ENCODE measurements at regions not wholly inside any gene's neighbourhood (a gene's known extent, or its start where the extent isn't known, plus 50 kb on each side); places are given as distances from the start of the nearest gene placed in this dataset.

- Histone ChIP-seq H3K36me3 (ENCODE audit: insufficient read depth, low read length) (no peaks in the 10 kb centered on the region), H3K27me3 (ENCODE audit: insufficient read depth, low read length, poor library complexity, severe bottlenecking) (no peaks in the 10 kb centered on the region), H3K9me3 (ENCODE audit: low read length) (no peaks in the 10 kb centered on the region), H3K4me3 (ENCODE audit: low read length) (no peak overlapping the region), H3K4me1 (ENCODE audit: insufficient read depth, low read length) (no peaks in the 10 kb centered on the region), H3K27ac (ENCODE audit: low read depth, low read length) (no peak overlapping the region)
- H3K27ac Mint-ChIP-seq = no peak overlapping the region
- CTCF ChIA-PET = no interaction called here
- no peak overlapping the region for H3K4me3 Mint-ChIP-seq
- peaks cover 0 to 6% (median 2%) of the 10 kb centered on the region in 5 donors for H3K9me3 Mint-ChIP-seq
- H3K27me3 Mint-ChIP-seq = peaks cover 4 to 15% of the 10 kb centered on the region in 2 donors
- H3K36me3 Mint-ChIP-seq = no peaks in the 10 kb centered on the region
- DNase-seq = no peak
- POLR2A ChIA-PET = no interaction called here
- no peaks in the 10 kb centered on the region for H3K4me1 Mint-ChIP-seq
These were observed 516.2 kb downstream of the INSC start for GRCh38 chr11:15630896-15631295.

DNA sequence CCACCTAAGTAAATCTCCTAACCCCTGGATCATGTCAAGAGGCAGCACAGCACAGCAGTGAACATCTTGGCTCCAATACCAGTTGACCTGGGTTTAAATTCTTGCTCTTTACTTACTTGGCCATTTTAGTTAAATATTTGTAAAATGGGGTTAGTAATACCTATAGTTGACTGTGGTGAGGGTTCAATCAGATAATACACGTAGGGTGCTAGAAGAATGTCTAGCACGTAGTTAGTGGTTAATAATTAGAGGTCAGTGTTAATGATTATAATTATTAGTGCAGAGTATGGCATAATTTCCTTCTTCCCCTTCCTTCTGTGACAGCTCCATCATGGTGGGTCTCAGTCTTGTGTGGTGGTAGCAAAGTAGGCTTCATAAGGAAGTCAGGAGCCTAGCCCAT is 520.8 kb downstream of the INSC start:
- Histone ChIP-seq H3K4me1 (ENCODE audit: insufficient read depth, low read length) (no peaks in the 10 kb centered on the region), H3K36me3 (ENCODE audit: insufficient read depth, low read length) (no peaks in the 10 kb centered on the region), H3K4me3 (ENCODE audit: low read length) (no peak overlapping the region), H3K27me3 (ENCODE audit: insufficient read depth, low read length, poor library complexity, severe bottlenecking) (no peaks in the 10 kb centered on the region), H3K9me3 (ENCODE audit: low read length) (no peaks in the 10 kb centered on the region), H3K27ac (ENCODE audit: low read depth, low read length) (no peak overlapping the region)
- ChIA-PET POLR2A (no interaction called here), CTCF (no interaction called here)
- no peak for DNase-seq
- Mint-ChIP-seq H3K27me3 (peaks cover 4 to 13% of the 10 kb centered on the region in 2 donors), H3K9me3 (peaks cover 0 to 6% (median 0%) of the 10 kb centered on the region in 5 donors), H3K36me3 (no peaks in the 10 kb centered on the region), H3K4me1 (no peaks in the 10 kb centered on the region), H3K27ac (no peak overlapping the region), H3K4me3 (no peak overlapping the region)

DNA sequence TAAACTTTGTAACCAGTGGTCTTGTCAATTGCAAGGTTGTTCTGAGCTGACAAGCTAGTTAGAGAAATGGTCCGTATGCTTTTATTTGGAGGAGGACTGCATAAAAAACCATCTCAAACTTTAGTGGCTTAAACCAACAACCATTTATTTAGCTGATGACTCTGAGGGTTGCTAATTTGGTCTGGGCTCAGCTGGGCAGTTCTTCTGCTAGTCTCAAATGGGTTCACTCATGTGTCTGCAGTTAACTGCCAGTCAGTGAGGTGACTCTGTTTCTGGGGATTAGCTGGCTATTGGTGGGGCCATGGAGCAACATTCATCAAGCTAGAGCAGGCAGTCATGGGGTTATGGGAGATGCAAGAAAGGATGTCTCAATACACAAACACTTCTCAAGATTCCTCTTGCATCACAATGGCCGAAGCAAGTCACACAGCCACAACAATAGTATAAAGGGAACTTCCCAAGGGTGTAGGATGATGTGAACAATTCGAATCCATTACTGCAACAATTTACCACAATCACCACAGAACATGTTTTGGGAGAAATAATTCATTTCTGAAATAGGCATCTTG is 521.9 kb downstream of the INSC start:
- Mint-ChIP-seq H3K27me3 (peaks cover 4 to 17% of the 10 kb centered on the region in 2 donors), H3K27ac (no peak overlapping the region), H3K36me3 (no peaks in the 10 kb centered on the region), H3K9me3 (peaks cover 0 to 6% (median 0%) of the 10 kb centered on the region in 5 donors), H3K4me1 (no peaks in the 10 kb centered on the region), H3K4me3 (no peak overlapping the region)
- no peak for DNase-seq
- Histone ChIP-seq H3K9me3 (ENCODE audit: low read length) (no peaks in the 10 kb centered on the region), H3K27me3 (ENCODE audit: insufficient read depth, low read length, poor library complexity, severe bottlenecking) (no peaks in the 10 kb centered on the region), H3K36me3 (ENCODE audit: insufficient read depth, low read length) (no peaks in the 10 kb centered on the region), H3K27ac (ENCODE audit: low read depth, low read length) (no peak overlapping the region), H3K4me1 (ENCODE audit: insufficient read depth, low read length) (no peaks in the 10 kb centered on the region), H3K4me3 (ENCODE audit: low read length) (no peak overlapping the region)
- ChIA-PET POLR2A (no interaction called here), CTCF (no interaction called here)

DNA sequence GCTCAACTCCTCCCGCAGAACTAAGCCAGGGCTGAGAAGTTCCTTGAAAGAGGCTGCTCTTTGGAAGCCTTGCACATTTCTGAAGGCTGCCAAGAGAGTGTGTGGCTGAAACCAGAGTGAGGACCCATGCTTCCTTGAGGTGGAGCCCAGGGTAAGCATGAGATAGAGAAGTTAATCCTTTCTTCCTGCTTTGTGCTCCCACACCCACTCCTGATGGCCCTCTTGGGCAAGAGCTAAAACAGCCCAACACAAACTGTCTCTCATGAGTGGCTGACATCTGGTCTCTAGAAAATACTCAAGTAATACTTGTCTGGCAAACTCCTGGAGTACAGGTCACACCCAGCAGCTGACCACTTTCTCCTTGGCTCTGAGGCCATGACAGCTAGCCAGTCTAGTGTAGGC is 523.7 kb downstream of the INSC start:
- Histone ChIP-seq H3K9me3 (ENCODE audit: low read length) (no peaks in the 10 kb centered on the region), H3K4me3 (ENCODE audit: low read length) (no peak overlapping the region), H3K27me3 (ENCODE audit: insufficient read depth, low read length, poor library complexity, severe bottlenecking) (no peaks in the 10 kb centered on the region), H3K4me1 (ENCODE audit: insufficient read depth, low read length) (no peaks in the 10 kb centered on the region), H3K36me3 (ENCODE audit: insufficient read depth, low read length) (no peaks in the 10 kb centered on the region), H3K27ac (ENCODE audit: low read depth, low read length) (no peak overlapping the region)
- Mint-ChIP-seq H3K27me3 (peaks cover 9 to 11% of the 10 kb centered on the region in 2 donors), H3K36me3 (no peaks in the 10 kb centered on the region), H3K4me3 (no peak overlapping the region), H3K27ac (no peak overlapping the region), H3K9me3 (peaks cover 0 to 6% (median 0%) of the 10 kb centered on the region in 5 donors), H3K4me1 (no peaks in the 10 kb centered on the region)
- CTCF ChIA-PET = no interaction called here
- DNase-seq = no peak
- POLR2A ChIA-PET = no interaction called here

DNA sequence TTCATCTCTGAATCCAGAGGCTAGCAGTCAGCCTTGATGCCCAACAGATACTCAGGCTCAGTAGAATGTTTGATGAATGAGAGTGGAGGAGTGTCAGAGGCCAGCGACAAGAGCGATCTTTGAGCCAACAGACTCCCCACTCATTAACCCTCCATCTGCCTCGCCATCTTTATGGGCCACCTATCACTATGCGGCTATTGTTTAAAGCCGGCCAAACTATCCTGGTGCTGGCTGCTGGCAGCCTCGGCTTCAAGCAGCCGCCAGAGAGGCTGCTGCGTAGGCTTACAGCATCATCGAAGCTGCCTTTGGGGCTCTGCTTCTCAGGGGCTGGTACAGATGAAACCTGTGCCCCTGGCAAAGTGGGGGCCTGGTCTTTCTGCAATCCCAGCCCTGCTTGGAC is 525.6 kb downstream of the INSC start:
- Histone ChIP-seq H3K4me3 (ENCODE audit: low read length) (no peak overlapping the region), H3K27ac (ENCODE audit: low read depth, low read length) (no peak overlapping the region), H3K4me1 (ENCODE audit: insufficient read depth, low read length) (no peaks in the 10 kb centered on the region), H3K27me3 (ENCODE audit: insufficient read depth, low read length, poor library complexity, severe bottlenecking) (no peaks in the 10 kb centered on the region), H3K9me3 (ENCODE audit: low read length) (no peaks in the 10 kb centered on the region), H3K36me3 (ENCODE audit: insufficient read depth, low read length) (no peaks in the 10 kb centered on the region)
- peaks cover 0 to 5% (median 0%) of the 10 kb centered on the region in 5 donors for H3K9me3 Mint-ChIP-seq
- H3K27me3 Mint-ChIP-seq = peaks cover 5% of the 10 kb centered on the region in 2 donors
- no peak for DNase-seq
- H3K36me3 Mint-ChIP-seq = no peaks in the 10 kb centered on the region
- ChIA-PET CTCF (no interaction called here), POLR2A (no interaction called here)
- no peak overlapping the region for H3K27ac Mint-ChIP-seq
- no peak overlapping the region for H3K4me3 Mint-ChIP-seq
- H3K4me1 Mint-ChIP-seq = no peaks in the 10 kb centered on the region

DNA sequence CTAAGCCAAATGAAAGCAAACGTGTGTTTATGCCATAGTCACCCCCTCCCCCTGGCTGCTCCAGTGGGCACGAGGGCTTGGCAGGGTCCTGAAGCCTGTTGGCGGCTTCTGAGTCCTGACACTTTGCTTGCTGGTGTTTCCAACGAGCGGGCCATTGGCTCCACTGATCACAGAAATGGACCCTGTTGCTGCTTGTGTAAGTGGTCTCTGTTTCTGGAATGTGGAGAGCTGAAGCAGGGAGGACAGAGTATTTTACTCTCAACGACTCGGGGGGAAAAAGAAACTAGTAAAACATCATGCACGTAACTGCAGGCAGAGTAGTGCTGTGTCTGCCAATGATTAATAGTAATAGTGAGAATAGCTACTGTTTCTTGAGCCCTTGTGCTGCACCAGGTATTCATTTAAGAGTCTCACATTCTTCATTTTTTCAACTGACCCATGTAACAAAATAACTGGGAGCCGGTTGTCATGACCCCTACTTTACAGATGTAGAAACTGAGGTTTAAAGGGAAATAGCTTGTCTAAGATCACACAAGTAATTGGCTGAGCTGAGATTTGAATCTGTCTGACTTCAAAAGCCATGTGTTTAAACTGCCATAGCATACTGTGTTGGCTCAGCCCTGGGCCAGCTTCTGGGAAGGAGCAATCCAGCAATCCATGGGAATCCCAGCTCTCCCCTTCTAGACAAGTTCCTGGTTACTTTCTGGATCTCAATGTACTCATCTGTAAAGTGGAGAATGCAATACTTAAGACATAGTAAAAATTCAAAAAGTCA is 526.7 kb downstream of the INSC start:
- no peak overlapping the region for H3K27ac Mint-ChIP-seq
- H3K36me3 ChIP-seq (ENCODE audit: insufficient read depth, low read length) = no peaks in the 10 kb centered on the region
- H3K4me3 ChIP-seq (ENCODE audit: low read length) = no peak overlapping the region
- no peak for DNase-seq
- CTCF ChIA-PET = no interaction called here
- no peak overlapping the region for H3K27ac ChIP-seq (ENCODE audit: low read depth, low read length)
- no peaks in the 10 kb centered on the region for H3K4me1 ChIP-seq (ENCODE audit: insufficient read depth, low read length)
- H3K9me3 ChIP-seq (ENCODE audit: low read length) = no peaks in the 10 kb centered on the region
- H3K27me3 Mint-ChIP-seq = peaks cover 3 to 5% of the 10 kb centered on the region in 2 donors
- no peaks in the 10 kb centered on the region for H3K36me3 Mint-ChIP-seq
- H3K4me1 Mint-ChIP-seq = no peaks in the 10 kb centered on the region
- POLR2A ChIA-PET = no interaction called here
- peaks cover 0 to 3% (median 0%) of the 10 kb centered on the region in 5 donors for H3K9me3 Mint-ChIP-seq
- no peak overlapping the region for H3K4me3 Mint-ChIP-seq
- H3K27me3 ChIP-seq (ENCODE audit: insufficient read depth, low read length, poor library complexity, severe bottlenecking) = no peaks in the 10 kb centered on the region

- H3K27ac Mint-ChIP-seq = no peak overlapping the region
- CTCF ChIA-PET = no interaction called here
- no peak overlapping the region for H3K27ac ChIP-seq (ENCODE audit: low read depth, low read length)
- no peaks in the 10 kb centered on the region for H3K4me1 Mint-ChIP-seq
- H3K4me3 Mint-ChIP-seq = no peak overlapping the region
- H3K36me3 Mint-ChIP-seq = no peaks in the 10 kb centered on the region
- POLR2A ChIA-PET = no interaction called here
- H3K4me1 ChIP-seq (ENCODE audit: insufficient read depth, low read length) = peaks cover 2% of the 10 kb centered on the region
- H3K9me3 ChIP-seq (ENCODE audit: low read length) = no peaks in the 10 kb centered on the region
- no peaks in the 10 kb centered on the region for H3K9me3 Mint-ChIP-seq
- DNase-seq = no peak
- H3K27me3 Mint-ChIP-seq = peaks cover 9 to 12% of the 10 kb centered on the region in 2 donors
- no peaks in the 10 kb centered on the region for H3K27me3 ChIP-seq (ENCODE audit: insufficient read depth, low read length, poor library complexity, severe bottlenecking)
- H3K36me3 ChIP-seq (ENCODE audit: insufficient read depth, low read length) = no peaks in the 10 kb centered on the region
- no peak overlapping the region for H3K4me3 ChIP-seq (ENCODE audit: low read length)
These were observed 530.5 kb downstream of the INSC start for GRCh38 chr11:15645201-15645600.

GRCh38 chr11:15649371-15650104 is 534.8 kb downstream of the INSC start:
- H3K27me3 ChIP-seq (ENCODE audit: insufficient read depth, low read length, poor library complexity, severe bottlenecking) = peaks cover 9% of the 10 kb centered on the region
- peaks cover 8% of the 10 kb centered on the region for H3K4me1 ChIP-seq (ENCODE audit: insufficient read depth, low read length)
- Mint-ChIP-seq H3K27ac (no peak overlapping the region), H3K36me3 (no peaks in the 10 kb centered on the region), H3K9me3 (peaks cover 0 to 5% (median 2%) of the 10 kb centered on the region in 5 donors), H3K4me3 (no peak overlapping the region), H3K27me3 (peaks cover 10 to 30% of the 10 kb centered on the region in 2 donors), H3K4me1 (peaks cover 2 to 11% (median 9%) of the 10 kb centered on the region in 3 donors)
- no peak overlapping the region for H3K4me3 ChIP-seq (ENCODE audit: low read length)
- H3K9me3 ChIP-seq (ENCODE audit: low read length) = no peaks in the 10 kb centered on the region
- no peak for DNase-seq
- CTCF ChIA-PET = interaction anchor here (1.5 kb wide), 1 partner anchor 13 kb away, joined by 4 read pairs; no protein-coding TSS in a partner anchor
- POLR2A ChIA-PET = no interaction called here
- no peaks in the 10 kb centered on the region for H3K36me3 ChIP-seq (ENCODE audit: insufficient read depth, low read length)
- no peak overlapping the region for H3K27ac ChIP-seq (ENCODE audit: low read depth, low read length)

All from CD8-positive, alpha-beta memory T cell (primary cell).